HCT116 (cell line): ENCODE measurements at regions not wholly inside any gene's neighbourhood (a gene's known extent, or its start where the extent isn't known, plus 50 kb on each side); places are given as distances from the start of the nearest gene placed in this dataset.

Experiments used
- ATAC-seq: fragments of 200-7000 bp; cut with Tn5 transposase; 2 replicates; pipeline ENCODE4 v1.9.1; 2020; ENCODE audit warnings: mild to moderate bottlenecking, moderate library complexity
- BruUV-seq: library from RNA; stranded (reverse); fragments of 400-500 nt; replicated peaks from 2 replicates; lab custom pipeline; 2021; lab: Mats Ljungman, UMichigan
- CTCF ChIA-PET: fragments of 300-600 bp; sonication (Branson Sonifier 250); formaldehyde crosslinking; loops from one replicate; lab custom pipeline; 2021; ENCODE audit warnings: antibody characterized with exemption; lab: Charles Lee
- POLR2A ChIA-PET: fragments of 300-600, 350-600 bp; sonication (Branson Sonifier 250); formaldehyde crosslinking; loops from one replicate; lab custom pipeline; 2021; ENCODE audit warnings: antibody characterized with exemption; lab: Charles Lee
- RAD21 ChIA-PET, 2 experiments: fragments of 300-600 bp; sonication (Branson Sonifier 250); formaldehyde crosslinking; loops; one replicate each; lab custom pipeline; 2023; ENCODE audit warnings: low total read pairs in 2 of 2; ENCODE audit not compliant: uncharacterized antibody in 2 of 2, unreplicated experiment in 2 of 2, low non-redundant PET in 1 of 2; lab: Charles Lee
- DNase-seq: peaks from one replicate; pipeline ENCODE4 v3.0.0-alpha.2; 2010; ENCODE audit warnings: low read depth, low spot score
- H2AFZ ChIP-seq: fragments of 200-600 bp; shearing (Covaris generic), sonication (generic); 2 replicates; pipeline ENCODE4 v1.6.1; 2017; ENCODE audit warnings: low read depth, mixed run types, mixed read lengths, antibody characterized with exemption, low read length; ENCODE audit not compliant: poor library complexity, severe bottlenecking
- H3K27ac ChIP-seq: 2 replicates; pipeline ENCODE4 v1.5.1; 2012; ENCODE audit warnings: low read depth, low read length
- H3K27me3 ChIP-seq: fragments of 200-600 bp; sonication (generic); 2 replicates; pipeline ENCODE4 v1.6.1; 2016; ENCODE audit warnings: mixed run types, low read length, mixed read lengths; ENCODE audit not compliant: insufficient read depth
- H3K36me3 ChIP-seq, 2 experiments: fragments of 200-500 bp in 1 of 2; fragments of 200-600 bp in 1 of 2; sonication (Bioruptor generic) in 1 of 2; sonication (generic) in 1 of 2; 2 replicates each; pipeline versions ENCODE4 v1.5.1 to v1.6.1; 2014 to 2016; ENCODE audit warnings: low read length in 2 of 2, inconsistent platforms in 1 of 2, mixed read lengths in 1 of 2, mixed run types in 1 of 2; ENCODE audit not compliant: insufficient read depth in 2 of 2, control insufficient read depth in 1 of 2
- H3K4me1 ChIP-seq, 2 experiments: fragments of 200-600 bp in 1 of 2; sonication (generic) in 1 of 2; 2 replicates each; pipeline versions ENCODE4 v1.5.1 to v1.6.1; 2012 to 2017; ENCODE audit warnings: low read length in 2 of 2, inconsistent platforms in 1 of 2, mild to moderate bottlenecking in 1 of 2, mixed read lengths in 1 of 2, mixed run types in 1 of 2, moderate library complexity in 1 of 2; ENCODE audit not compliant: insufficient read depth in 2 of 2, control insufficient read depth in 1 of 2
- H3K4me2 ChIP-seq: fragments of 200-600 bp; sonication (generic); 2 replicates; pipeline ENCODE4 v1.6.1; 2017; ENCODE audit warnings: mixed run types, low read length, mixed read lengths
- H3K4me3 ChIP-seq, 2 experiments: fragments of 200-600 bp in 1 of 2; sonication (generic) in 1 of 2; replicated peaks in 1 of 2; 2 replicates each; pipeline ENCODE4 v1.5.1; 2011 to 2016; ENCODE audit warnings: low read length in 2 of 2, control low read depth in 1 of 2, low read depth in 1 of 2, mild to moderate bottlenecking in 1 of 2, mixed read lengths in 1 of 2, mixed run types in 1 of 2
- H3K79me2 ChIP-seq: fragments of 200-600 bp; sonication (generic); 2 replicates; pipeline ENCODE4 v1.6.1; 2017; ENCODE audit warnings: mild to moderate bottlenecking, mixed run types, low read length, moderate library complexity, mixed read lengths; ENCODE audit not compliant: insufficient read depth
- H3K9ac ChIP-seq: fragments of 200-600 bp; sonication (generic); 2 replicates; pipeline ENCODE4 v1.6.1; 2016; ENCODE audit warnings: low read length, mixed read lengths
- H3K9me2 ChIP-seq: fragments of 200-600 bp; sonication (generic), shearing (Covaris generic); 2 replicates; pipeline ENCODE4 v1.6.1; 2017; ENCODE audit warnings: mixed run types, mild to moderate bottlenecking, moderate library complexity; ENCODE audit not compliant: insufficient read depth
- H3K9me3 ChIP-seq, 2 experiments: fragments of 200-500 bp in 1 of 2; fragments of 200-600 bp in 1 of 2; sonication (Bioruptor generic) in 1 of 2; sonication (generic) in 1 of 2; 2 replicates each; pipeline ENCODE4 v1.6.1; 2014 to 2017; ENCODE audit warnings: low read length in 2 of 2, mixed read lengths in 2 of 2, inconsistent platforms in 1 of 2, low read depth in 1 of 2, mild to moderate bottlenecking in 1 of 2, mixed run types in 1 of 2, moderate library complexity in 1 of 2; ENCODE audit not compliant: control insufficient read depth in 1 of 2, insufficient read depth in 1 of 2
- H4K20me1 ChIP-seq: fragments of 200-600 bp; sonication (generic), shearing (Covaris generic); 2 replicates; pipeline ENCODE4 v1.6.1; 2017; ENCODE audit warnings: mixed run types, mild to moderate bottlenecking, moderate library complexity; ENCODE audit not compliant: insufficient read depth
- EGR1 ChIP-seq: IDR thresholded peaks from 2 replicates; pipeline ENCODE4 v1.6.1; 2012; ENCODE audit warnings: low read depth
- EZH2phosphoT487 ChIP-seq: fragments of 200-600 bp; IDR thresholded peaks from 2 replicates; pipeline ENCODE4 v1.6.1; 2018; ENCODE audit warnings: antibody characterized with exemption, borderline replicate concordance
- FOSL1 ChIP-seq: IDR thresholded peaks from 2 replicates; pipeline ENCODE4 v1.6.1; 2012; ENCODE audit warnings: low read depth
- POLR2A ChIP-seq: IDR thresholded peaks from 2 replicates; pipeline ENCODE4 v1.7.0; 2011; ENCODE audit warnings: borderline replicate concordance; ENCODE audit not compliant: insufficient read depth, insufficient read length; ENCODE audit errors: extremely low read depth
- POLR2AphosphoS5 ChIP-seq: IDR thresholded peaks from 2 replicates; pipeline ENCODE4 v1.6.1; 2011; ENCODE audit warnings: mild to moderate bottlenecking, low read depth, low read length, moderate library complexity
- RAD21 ChIP-seq: IDR thresholded peaks from 2 replicates; pipeline ENCODE4 v1.6.1; 2012; ENCODE audit warnings: low read depth, mild to moderate bottlenecking
- REST ChIP-seq: IDR thresholded peaks from 2 replicates; pipeline ENCODE4 v1.6.1; 2012; ENCODE audit warnings: low read depth
- SIN3A ChIP-seq: IDR thresholded peaks from 2 replicates; pipeline ENCODE4 v1.6.1; 2012; ENCODE audit warnings: low read depth
- SP1 ChIP-seq: IDR thresholded peaks from 2 replicates; pipeline ENCODE4 v1.6.1; 2012; ENCODE audit warnings: low read depth
- SRF ChIP-seq: IDR thresholded peaks from 2 replicates; pipeline ENCODE4 v1.6.1; 2012; ENCODE audit warnings: low read depth
- TCF7L2 ChIP-seq: IDR thresholded peaks from 2 replicates; pipeline ENCODE4 v1.7.0; 2011; ENCODE audit warnings: borderline replicate concordance, inconsistent platforms; ENCODE audit not compliant: insufficient read depth, insufficient read length; ENCODE audit errors: extremely low read depth
- YY1 ChIP-seq: IDR thresholded peaks from 2 replicates; pipeline ENCODE4 v1.6.1; 2011; ENCODE audit warnings: low read length, low read depth, moderate library complexity, mild to moderate bottlenecking; ENCODE audit not compliant: insufficient replicate concordance; ENCODE audit errors: extremely low read depth
- ZBTB33 ChIP-seq: IDR thresholded peaks from 2 replicates; pipeline ENCODE4 v1.6.1; 2011; ENCODE audit warnings: mild to moderate bottlenecking, low read length, moderate library complexity; ENCODE audit not compliant: insufficient replicate concordance; ENCODE audit errors: extremely low read depth
- ZFX ChIP-seq: fragments of 450-650 bp; IDR thresholded peaks from 2 replicates; pipeline ENCODE4 v1.6.1; 2017
- intact Hi-C: fragments of 100-400 bp; cut with micrococcal nuclease; formaldehyde crosslinking; loops from 2 replicates; pipeline ENCODE4 v1.10.0; 2022
- TF ChIP-seq, protein P1 (sequence below): IDR thresholded peaks from 2 replicates; pipeline ENCODE4 v1.6.1; 2012
- TF ChIP-seq, protein P2 (sequence below): IDR thresholded peaks from 2 replicates; pipeline ENCODE4 v1.6.1; 2012
- TF ChIP-seq, protein P3 (sequence below), 3 experiments: fragments of 200-600 bp in 1 of 3; sonication (generic) in 1 of 3; IDR thresholded peaks in 2 of 3; conservative IDR thresholded peaks in 1 of 3; 2 replicates each; pipeline ENCODE4 v1.5.1; 2012 to 2017; ENCODE audit warnings: low read depth in 2 of 3, low read length in 2 of 3, antibody characterized with exemption in 1 of 3, borderline replicate concordance in 1 of 3, control low read depth in 1 of 3, mild to moderate bottlenecking in 1 of 3, mixed read lengths in 1 of 3, mixed run types in 1 of 3, moderate library complexity in 1 of 3; ENCODE audit not compliant: insufficient read depth in 1 of 3

- H3K79me2 ChIP-seq, result no peaks in the 10 kb centered on the region
- no peaks in the 10 kb centered on the region for H3K4me1 ChIP-seq
- DNase-seq (no peak), ATAC-seq (no peak)
- no peak overlapping the region for H2AFZ ChIP-seq
- BruUV-seq, result no TSS peak
- H3K9ac ChIP-seq, result no peak overlapping the region
- H3K27ac ChIP-seq, result no peak overlapping the region
- intact Hi-C loops, result no loop called here
- no peak overlapping the region for H3K4me3 ChIP-seq
- TF ChIP-seq ZBTB33 (no peak), ZFX (no peak), EGR1 (no peak), EZH2phosphoT487 (no peak), SRF (no peak), RAD21 (no peak), SP1 (no peak), TCF7L2 (no peak), REST (no peak), POLR2AphosphoS5 (no peak), POLR2A (no peak), FOSL1 (no peak), SIN3A (no peak), YY1 (no peak)
- TF ChIP-seq, protein P1, sequence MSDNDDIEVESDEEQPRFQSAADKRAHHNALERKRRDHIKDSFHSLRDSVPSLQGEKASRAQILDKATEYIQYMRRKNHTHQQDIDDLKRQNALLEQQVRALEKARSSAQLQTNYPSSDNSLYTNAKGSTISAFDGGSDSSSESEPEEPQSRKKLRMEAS, result no peak
- TF ChIP-seq, protein P2, sequence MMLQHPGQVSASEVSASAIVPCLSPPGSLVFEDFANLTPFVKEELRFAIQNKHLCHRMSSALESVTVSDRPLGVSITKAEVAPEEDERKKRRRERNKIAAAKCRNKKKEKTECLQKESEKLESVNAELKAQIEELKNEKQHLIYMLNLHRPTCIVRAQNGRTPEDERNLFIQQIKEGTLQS, result no peak
- TF ChIP-seq, protein P3, sequence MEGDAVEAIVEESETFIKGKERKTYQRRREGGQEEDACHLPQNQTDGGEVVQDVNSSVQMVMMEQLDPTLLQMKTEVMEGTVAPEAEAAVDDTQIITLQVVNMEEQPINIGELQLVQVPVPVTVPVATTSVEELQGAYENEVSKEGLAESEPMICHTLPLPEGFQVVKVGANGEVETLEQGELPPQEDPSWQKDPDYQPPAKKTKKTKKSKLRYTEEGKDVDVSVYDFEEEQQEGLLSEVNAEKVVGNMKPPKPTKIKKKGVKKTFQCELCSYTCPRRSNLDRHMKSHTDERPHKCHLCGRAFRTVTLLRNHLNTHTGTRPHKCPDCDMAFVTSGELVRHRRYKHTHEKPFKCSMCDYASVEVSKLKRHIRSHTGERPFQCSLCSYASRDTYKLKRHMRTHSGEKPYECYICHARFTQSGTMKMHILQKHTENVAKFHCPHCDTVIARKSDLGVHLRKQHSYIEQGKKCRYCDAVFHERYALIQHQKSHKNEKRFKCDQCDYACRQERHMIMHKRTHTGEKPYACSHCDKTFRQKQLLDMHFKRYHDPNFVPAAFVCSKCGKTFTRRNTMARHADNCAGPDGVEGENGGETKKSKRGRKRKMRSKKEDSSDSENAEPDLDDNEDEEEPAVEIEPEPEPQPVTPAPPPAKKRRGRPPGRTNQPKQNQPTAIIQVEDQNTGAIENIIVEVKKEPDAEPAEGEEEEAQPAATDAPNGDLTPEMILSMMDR (IDR thresholded peaks at IDR 0.05 in 2 of 3, conservative IDR thresholded peaks at IDR 0.05 in 1 of 3; ENCODE audit: borderline replicate concordance in 1 of 3, insufficient read depth in 1 of 3, low read depth in 2 of 3, low read length in 2 of 3), result no peak
- no peaks in the 10 kb centered on the region; the same call in 1 of the 2 replicates for H4K20me1 ChIP-seq
- peaks cover 13 to 14% of the 10 kb centered on the region in 2 experiments; a peak in 3 of 4 replicates for H3K9me3 ChIP-seq
- no peaks in the 10 kb centered on the region for H3K27me3 ChIP-seq
- H3K36me3 ChIP-seq, result no peaks in the 10 kb centered on the region
- ChIA-PET RAD21 (no interaction called here), POLR2A (no interaction called here), CTCF (no interaction called here)
- H3K4me2 ChIP-seq, result no peak overlapping the region
- H3K9me2 ChIP-seq, result no peaks in the 10 kb centered on the region
Observed at GRCh38 chr5:29905626-29906353, 1287.7 kb upstream of the CDH6 start.
